ENCODE measurements at regions not wholly inside any gene's neighbourhood (a gene's known extent, or its start where the extent isn't known, plus 50 kb on each side); places are given as distances from the start of the nearest gene placed in this dataset.

DNA sequence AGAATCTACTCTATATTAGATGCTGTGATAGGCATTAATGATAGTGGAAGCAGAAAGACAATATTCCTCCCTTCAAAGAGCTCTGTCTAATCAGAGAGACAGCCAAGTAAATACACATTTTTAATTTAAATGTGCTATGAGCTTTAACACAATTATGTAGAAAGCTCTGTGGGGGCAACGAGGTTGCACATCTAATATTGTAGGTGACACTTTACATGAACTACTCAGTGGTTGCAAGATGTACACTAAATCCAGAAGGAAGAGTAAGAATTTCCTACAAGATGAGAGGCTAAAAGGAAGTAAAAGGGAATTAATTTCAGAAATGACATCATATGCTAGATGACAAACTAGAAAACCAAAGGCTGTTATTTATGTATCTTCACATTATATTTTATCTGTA lies 120.9 kb downstream of the SPCS3 start:
- no peak overlapping the region for H3K4me3 ChIP-seq (ENCODE audit: low read length)
- TF ChIP-seq, protein P1, sequence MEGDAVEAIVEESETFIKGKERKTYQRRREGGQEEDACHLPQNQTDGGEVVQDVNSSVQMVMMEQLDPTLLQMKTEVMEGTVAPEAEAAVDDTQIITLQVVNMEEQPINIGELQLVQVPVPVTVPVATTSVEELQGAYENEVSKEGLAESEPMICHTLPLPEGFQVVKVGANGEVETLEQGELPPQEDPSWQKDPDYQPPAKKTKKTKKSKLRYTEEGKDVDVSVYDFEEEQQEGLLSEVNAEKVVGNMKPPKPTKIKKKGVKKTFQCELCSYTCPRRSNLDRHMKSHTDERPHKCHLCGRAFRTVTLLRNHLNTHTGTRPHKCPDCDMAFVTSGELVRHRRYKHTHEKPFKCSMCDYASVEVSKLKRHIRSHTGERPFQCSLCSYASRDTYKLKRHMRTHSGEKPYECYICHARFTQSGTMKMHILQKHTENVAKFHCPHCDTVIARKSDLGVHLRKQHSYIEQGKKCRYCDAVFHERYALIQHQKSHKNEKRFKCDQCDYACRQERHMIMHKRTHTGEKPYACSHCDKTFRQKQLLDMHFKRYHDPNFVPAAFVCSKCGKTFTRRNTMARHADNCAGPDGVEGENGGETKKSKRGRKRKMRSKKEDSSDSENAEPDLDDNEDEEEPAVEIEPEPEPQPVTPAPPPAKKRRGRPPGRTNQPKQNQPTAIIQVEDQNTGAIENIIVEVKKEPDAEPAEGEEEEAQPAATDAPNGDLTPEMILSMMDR (conservative IDR thresholded peaks at IDR 0.05; ENCODE audit: low read depth, low read length) = no peak
- DNase-seq (ENCODE audit: low read depth) = no peak

GRCh38 chr4:176441594-176441993 lies 121.8 kb downstream of the SPCS3 start:
- TF ChIP-seq, protein P1 (conservative IDR thresholded peaks at IDR 0.05; ENCODE audit: low read depth, low read length) = no peak
- H3K4me3 ChIP-seq (ENCODE audit: low read length) = no peak overlapping the region
- no peak for DNase-seq (ENCODE audit: low read depth)

DNA sequence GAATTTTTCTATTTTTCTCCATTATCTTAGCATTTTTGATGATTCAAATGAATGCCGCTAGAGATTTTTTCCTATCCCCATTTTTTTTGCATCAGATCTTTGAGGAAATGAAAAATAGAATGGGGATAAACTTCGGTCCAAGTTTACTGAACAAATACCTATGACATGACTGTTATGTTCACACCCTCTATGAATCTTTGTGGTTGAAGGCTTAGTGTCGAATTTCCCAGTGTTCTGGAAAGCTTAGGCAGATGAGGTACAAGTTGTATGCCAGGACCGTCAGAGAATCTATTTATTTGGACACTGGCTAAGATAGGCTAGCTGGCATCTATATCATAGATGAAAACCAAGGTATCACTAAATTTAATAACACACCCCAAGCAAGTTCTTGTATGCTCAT lies 123.4 kb downstream of the SPCS3 start:
- TF ChIP-seq, protein P1 (conservative IDR thresholded peaks at IDR 0.05; ENCODE audit: low read depth, low read length) = no peak
- DNase-seq (ENCODE audit: low read depth) = peak; percentile 73
- H3K4me3 ChIP-seq (ENCODE audit: low read length) = no peak overlapping the region

GRCh38 chr4:176443646-176444409 lies 124.1 kb downstream of the SPCS3 start:
- H3K4me3 ChIP-seq (ENCODE audit: low read length) = no peak overlapping the region
- peak; percentile 76 for DNase-seq (ENCODE audit: low read depth)

DNA sequence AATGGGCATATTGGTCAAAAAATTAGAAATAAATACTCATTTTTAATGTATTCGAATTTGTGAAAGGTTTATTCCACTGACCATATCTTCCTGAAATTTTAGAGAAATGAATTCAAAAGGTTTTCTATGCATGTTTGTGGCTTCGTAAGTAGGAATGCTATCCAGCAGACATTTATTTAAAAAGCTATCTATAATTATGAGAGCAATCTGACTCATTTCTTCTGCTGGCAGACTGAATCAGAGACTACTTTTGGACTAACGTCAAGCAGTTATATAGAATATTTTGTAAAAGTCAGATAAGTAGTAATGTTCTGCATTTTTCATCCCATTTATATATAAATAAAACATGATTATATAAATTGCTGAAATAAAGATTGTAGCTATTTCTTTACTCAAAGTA lies 125.0 kb downstream of the SPCS3 start:
- H3K4me3 ChIP-seq (ENCODE audit: low read length) = no peak overlapping the region
- TF ChIP-seq, protein P1 (conservative IDR thresholded peaks at IDR 0.05; ENCODE audit: low read depth, low read length) = no peak
- DNase-seq (ENCODE audit: low read depth) = no peak

More at GRCh38 chr4:176443646-176444409, 124.1 kb downstream of the SPCS3 start:
- TF ChIP-seq, protein P1 (conservative IDR thresholded peaks at IDR 0.05; ENCODE audit: low read depth, low read length) = no peak

DNA sequence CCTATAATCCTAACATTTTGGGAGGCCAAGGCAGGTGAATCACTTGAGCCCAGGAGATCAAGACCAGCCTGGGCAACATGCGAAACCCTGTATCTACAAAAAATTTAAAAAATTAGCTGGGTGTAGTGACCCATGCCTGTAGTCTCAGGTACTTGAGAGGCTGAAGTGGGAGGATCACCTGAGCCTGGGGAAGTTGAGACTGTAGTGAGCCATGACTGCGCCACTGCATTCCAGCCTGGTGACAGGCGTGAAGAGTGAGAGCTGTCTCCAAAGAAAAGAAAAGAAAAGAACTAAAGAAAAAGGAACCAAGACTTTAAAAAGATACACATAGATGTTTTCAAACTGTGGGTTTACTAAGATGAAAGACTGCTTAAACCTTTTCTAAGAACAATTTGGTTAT lies 129.0 kb downstream of the SPCS3 start:
- TF ChIP-seq, protein P1 (conservative IDR thresholded peaks at IDR 0.05; ENCODE audit: low read depth, low read length) = no peak
- H3K4me3 ChIP-seq (ENCODE audit: low read length) = no peak overlapping the region
- DNase-seq (ENCODE audit: low read depth) = no peak

DNA sequence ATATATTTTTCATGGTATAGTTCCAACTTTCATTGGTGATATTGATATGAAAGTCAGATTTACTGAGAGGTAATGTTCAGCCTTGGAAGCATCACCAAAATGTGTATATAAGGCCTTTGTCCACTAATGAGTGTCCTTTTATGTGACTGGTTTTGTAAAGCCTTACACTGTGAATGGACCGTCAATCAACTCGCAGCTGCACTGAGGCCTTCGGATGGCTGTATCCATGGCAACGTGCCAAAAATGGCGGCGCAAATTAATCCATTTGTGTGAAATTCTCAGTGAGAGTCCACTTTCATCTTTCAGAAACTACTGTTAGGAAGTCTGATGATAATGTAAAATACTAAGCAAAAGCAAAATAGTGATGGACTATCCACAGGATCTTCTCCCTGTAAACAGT lies 131.7 kb downstream of the SPCS3 start:
- TF ChIP-seq, protein P1 (conservative IDR thresholded peaks at IDR 0.05; ENCODE audit: low read depth, low read length) = no peak
- DNase-seq (ENCODE audit: low read depth) = no peak
- no peak overlapping the region for H3K4me3 ChIP-seq (ENCODE audit: low read length)

Measured in retinal pigment epithelial cell (primary cell).